GM12878 (cell line): ENCODE measurements at regions not wholly inside any gene's neighbourhood (a gene's known extent, or its start where the extent isn't known, plus 50 kb on each side); places are given as distances from the start of the nearest gene placed in this dataset.

Source experiments
- ASH2L ChIP-seq: fragments of 300-600, 200-600 bp; sonication (generic); IDR thresholded peaks from 2 replicates; pipeline ENCODE4 v1.6.1; 2017; ENCODE audit warnings: low read depth, mild to moderate bottlenecking, borderline replicate concordance
- ATF7 ChIP-seq: fragments of 450-650 bp; IDR thresholded peaks from 2 replicates; pipeline ENCODE4 v1.6.1; 2016; ENCODE audit warnings: low read depth, mild to moderate bottlenecking
- CBFB ChIP-seq: IDR thresholded peaks from 2 replicates; pipeline ENCODE4 v1.6.1; 2016; ENCODE audit warnings: antibody characterized with exemption, low read depth
- CREB1 ChIP-seq: IDR thresholded peaks from 2 replicates; pipeline ENCODE4 v1.6.1; 2012; ENCODE audit warnings: low read depth, mild to moderate bottlenecking, inconsistent platforms
- EP300 ChIP-seq, 2 experiments: fragments of 150-350 bp in 1 of 2; IDR thresholded peaks; 2 replicates each; pipeline ENCODE4 v1.6.1; 2011 to 2012; ENCODE audit warnings: low read depth in 2 of 2, low read length in 2 of 2, borderline replicate concordance in 1 of 2, improper control_type of control experiment in 1 of 2, inconsistent platforms in 1 of 2; ENCODE audit not compliant: control insufficient read depth in 1 of 2
- ETV6 ChIP-seq, 2 experiments: fragments of 450-650 bp in 1 of 2; IDR thresholded peaks in 1 of 2; conservative IDR thresholded peaks in 1 of 2; 2 replicates each; pipeline ENCODE4 v1.6.1; 2014; ENCODE audit warnings: antibody characterized with exemption in 1 of 2, borderline replicate concordance in 1 of 2, low read depth in 1 of 2, mild to moderate bottlenecking in 1 of 2, moderate library complexity in 1 of 2
- HCFC1 ChIP-seq: fragments of 150-350 bp; IDR thresholded peaks from 2 replicates; pipeline ENCODE4 v1.6.1; 2014; ENCODE audit warnings: low read length
- IKZF1 ChIP-seq: fragments of 450-650 bp; conservative IDR thresholded peaks from 2 replicates; pipeline ENCODE4 v1.6.1; 2017; ENCODE audit warnings: antibody characterized with exemption, mild to moderate bottlenecking
- IKZF2 ChIP-seq, 2 experiments: fragments of 450-650 bp; IDR thresholded peaks; 2 replicates each; pipeline ENCODE4 v1.6.1; 2017; ENCODE audit warnings: mild to moderate bottlenecking in 2 of 2, moderate library complexity in 2 of 2
- KDM1A ChIP-seq: fragments of 200-600 bp; sonication (generic); IDR thresholded peaks from 2 replicates; pipeline ENCODE4 v1.6.1; 2016; ENCODE audit warnings: borderline replicate concordance
- LARP7 ChIP-seq: fragments of 450-650 bp; IDR thresholded peaks from 2 replicates; pipeline ENCODE4 v1.6.1; 2017; ENCODE audit warnings: mild to moderate bottlenecking
- MTA2 ChIP-seq: fragments of 450-650 bp; IDR thresholded peaks from 2 replicates; pipeline ENCODE4 v1.6.1; 2016; ENCODE audit warnings: low read depth, mild to moderate bottlenecking, moderate library complexity
- MYC ChIP-seq: IDR thresholded peaks from 2 replicates; pipeline ENCODE4 v1.6.1; 2011; ENCODE audit warnings: mild to moderate bottlenecking, low read length, moderate library complexity, inconsistent platforms; ENCODE audit not compliant: insufficient read depth, insufficient replicate concordance, insufficient read length, severe bottlenecking
- RAD51 ChIP-seq: fragments of 450-650 bp; IDR thresholded peaks from 2 replicates; pipeline ENCODE4 v1.6.1; 2016; ENCODE audit warnings: moderate library complexity, mild to moderate bottlenecking, inconsistent platforms
- SIX5 ChIP-seq: IDR thresholded peaks from 2 replicates; pipeline ENCODE4 v1.6.1; 2011; ENCODE audit warnings: mild to moderate bottlenecking, low read depth, low read length, moderate library complexity; ENCODE audit not compliant: severe bottlenecking
- SKIL ChIP-seq: fragments of 450-650 bp; IDR thresholded peaks from 2 replicates; pipeline ENCODE4 v1.6.1; 2017; ENCODE audit warnings: mild to moderate bottlenecking, low read depth, inconsistent platforms; ENCODE audit not compliant: poor library complexity, severe bottlenecking
- TCF3 ChIP-seq: IDR thresholded peaks from 2 replicates; pipeline ENCODE4 v1.6.1; 2012; ENCODE audit warnings: low read depth, mild to moderate bottlenecking, low read length, borderline replicate concordance; ENCODE audit not compliant: insufficient read depth
- USF2 ChIP-seq: IDR thresholded peaks from 2 replicates; pipeline ENCODE4 v1.6.1; 2011; ENCODE audit warnings: low read depth, low read length, improper control_type of control experiment, borderline replicate concordance
- YY1 ChIP-seq: IDR thresholded peaks from 2 replicates; pipeline ENCODE4 v1.6.1; 2011; ENCODE audit warnings: low read depth, mild to moderate bottlenecking, low read length
- ZBTB40 ChIP-seq: fragments of 450-650 bp; IDR thresholded peaks from 2 replicates; pipeline ENCODE4 v1.6.1; 2016; ENCODE audit warnings: mild to moderate bottlenecking, moderate library complexity, borderline replicate concordance
- ZNF217 ChIP-seq: fragments of 450-650 bp; IDR thresholded peaks from 2 replicates; pipeline ENCODE4 v1.6.1; 2017; ENCODE audit warnings: antibody characterized with exemption, mild to moderate bottlenecking
- ZNF384 ChIP-seq: IDR thresholded peaks from 2 replicates; pipeline ENCODE4 v1.6.1; 2012; ENCODE audit warnings: low read depth, mild to moderate bottlenecking, low read length, improper control_type of control experiment, borderline replicate concordance

GRCh38 chrX:45769761-45770582, 569.3 kb upstream of the DIPK2B start (continued):
- TF ChIP-seq ASH2L (no peak), ETV6 (conservative IDR thresholded peaks at IDR 0.05 in 1 of 2, IDR thresholded peaks at IDR 0.05 in 1 of 2; ENCODE audit: borderline replicate concordance in 1 of 2, low read depth in 1 of 2) (no peak), CREB1 (no peak), ZNF217 (no peak), SKIL (peak; percentile 33), SIX5 (no peak), USF2 (peak; percentile 7; the same call in 1 of the 2 replicates), ZBTB40 (no peak), ATF7 (peak; percentile 32; the same call in 1 of the 2 replicates), MTA2 (no peak), IKZF1 (peak; percentile 55; the same call in 1 of the 2 replicates), MYC (no peak), YY1 (0 out of 2 replicates have a peak, but pooled peaks have one; percentile 12), CBFB (no peak), RAD51 (peak; percentile 85), KDM1A (no peak), LARP7 (no peak), IKZF2 (IDR thresholded peaks at IDR 0.05) (peak; percentile 38 to 43; a peak in 2 of 4 replicates), ZNF384 (peak; percentile 26; the same call in 1 of the 2 replicates), EP300 (IDR thresholded peaks at IDR 0.05; ENCODE audit: borderline replicate concordance in 1 of 2, control insufficient read depth in 1 of 2, low read depth in 2 of 2, low read length in 2 of 2) (no peak), TCF3 (no peak), HCFC1 (no peak)
